Nucleus accumbens (tissue), 56 donors: ENCODE measurements at regions not wholly inside any gene's neighbourhood (a gene's known extent, or its start where the extent isn't known, plus 50 kb on each side); places are given as distances from the start of the nearest gene placed in this dataset.
"Not testable (repeated sequence)": the region's sequence is repeated elsewhere in the genome, so short reads cannot be mapped to it uniquely, and the experiment has no call there.

Experiments
- DNase-seq, 56 donors: peaks; one replicate each; lab custom pipeline; 2025; lab: John Stamatoyannopoulos, UW

- DNase-seq: no peak
These were observed 68.1 kb upstream of the DCD start for GRCh38 chr12:54716261-54716660.

- not testable (repeated sequence) for DNase-seq
These were observed 65.7 kb upstream of the DCD start for GRCh38 chr12:54713876-54714275.

- DNase-seq: no peak
These were observed 63.5 kb upstream of the DCD start for GRCh38 chr12:54711669-54712068.

GRCh38 chr12:54708826-54709225 is 60.7 kb upstream of the DCD start:
- no peak for DNase-seq

GRCh38 chr12:54704202-54704601 is 56.0 kb upstream of the DCD start:
- DNase-seq: no peak

GRCh38 chr12:54701940-54702592 is 53.9 kb upstream of the DCD start:
- DNase-seq: peak in 2 of 56 donors; percentile 5 to 6

GRCh38 chr12:54700849-54701248 is 52.7 kb upstream of the DCD start:
- no peak for DNase-seq

GRCh38 chr12:54700301-54700700 is 52.1 kb upstream of the DCD start:
- no peak for DNase-seq
